HepG2 (cell line): ENCODE measurements at regions not wholly inside any gene's neighbourhood (a gene's known extent, or its start where the extent isn't known, plus 50 kb on each side); places are given as distances from the start of the nearest gene placed in this dataset.

Experiments
- BATF2 ChIP-seq: sonication (generic); formaldehyde crosslinking; IDR thresholded peaks from 2 replicates; pipeline ENCODE4 v1.8.0; 2022; ENCODE audit warnings: mild to moderate bottlenecking, missing genetic modification reagents, moderate library complexity
- FOXA3 ChIP-seq: IDR thresholded peaks from 2 replicates; pipeline ENCODE4 v1.6.1; 2016; ENCODE audit warnings: missing genetic modification reagents, missing compliant biosample characterization
- FOXC1 ChIP-seq: sonication (generic); formaldehyde crosslinking; IDR thresholded peaks from 2 replicates; pipeline ENCODE4 v1.8.0; 2022; ENCODE audit warnings: mild to moderate bottlenecking, missing genetic modification reagents, borderline replicate concordance
- FOXO4 ChIP-seq: sonication (generic); formaldehyde crosslinking; conservative IDR thresholded peaks from 2 replicates; pipeline ENCODE4 v1.8.1; 2023; ENCODE audit warnings: missing genetic modification reagents
- KAT2B ChIP-seq: fragments of 150-350 bp; IDR thresholded peaks from 2 replicates; pipeline ENCODE4 v1.6.1; 2014; ENCODE audit warnings: low read depth, low read length, borderline replicate concordance
- KDM6A ChIP-seq: IDR thresholded peaks from 2 replicates; pipeline ENCODE4 v1.6.1; 2016; ENCODE audit warnings: low read depth
- NCOA1 ChIP-seq: sonication (generic); formaldehyde crosslinking; IDR thresholded peaks from 2 replicates; pipeline ENCODE4 v1.9.0; 2021; ENCODE audit warnings: missing genetic modification reagents
- NFKBIZ ChIP-seq: IDR thresholded peaks from 2 replicates; pipeline ENCODE4 v1.6.1; 2018; ENCODE audit warnings: missing genetic modification reagents, missing compliant biosample characterization
- SAFB2 ChIP-seq: sonication (generic); formaldehyde crosslinking; IDR thresholded peaks from 2 replicates; pipeline ENCODE4 v1.5.1; 2020; ENCODE audit warnings: missing genetic modification reagents, low read depth, mild to moderate bottlenecking, borderline replicate concordance
- SKI ChIP-seq: fragments of 450-650 bp; IDR thresholded peaks from one replicate; pipeline ENCODE4 v1.6.1; 2018; ENCODE audit warnings: mild to moderate bottlenecking; ENCODE audit not compliant: partially characterized antibody
- SMARCE1 ChIP-seq: fragments of 450-650 bp; IDR thresholded peaks from 2 replicates; pipeline ENCODE4 v1.6.1; 2017; ENCODE audit warnings: borderline replicate concordance
- SP4 ChIP-seq: sonication (generic); formaldehyde crosslinking; IDR thresholded peaks from 2 replicates; pipeline ENCODE4 v1.8.1; 2023; ENCODE audit warnings: mild to moderate bottlenecking, missing genetic modification reagents
- SRY ChIP-seq: sonication (generic); formaldehyde crosslinking; IDR thresholded peaks from 2 replicates; pipeline ENCODE4 v1.8.0; 2022; ENCODE audit warnings: mild to moderate bottlenecking, missing genetic modification reagents
- ZMYM3 ChIP-seq: sonication (generic); formaldehyde crosslinking; IDR thresholded peaks from 2 replicates; pipeline ENCODE4 v1.5.1; 2020; ENCODE audit warnings: mild to moderate bottlenecking, missing genetic modification reagents
- ZNF24 ChIP-seq: fragments of 450-650 bp; IDR thresholded peaks from 2 replicates; pipeline ENCODE4 v1.6.1; 2017; ENCODE audit warnings: antibody characterized with exemption, mild to moderate bottlenecking
- ZNF451 ChIP-seq: sonication (generic); formaldehyde crosslinking; IDR thresholded peaks from 2 replicates; pipeline ENCODE4 v1.5.0; 2020; ENCODE audit warnings: mild to moderate bottlenecking, missing genetic modification reagents
- TF ChIP-seq, protein P1 (sequence below): sonication (generic); formaldehyde crosslinking; IDR thresholded peaks from 2 replicates; pipeline ENCODE4 v1.4.0; 2020; ENCODE audit warnings: missing genetic modification reagents, borderline replicate concordance
- TF ChIP-seq, protein P2 (sequence below): sonication (generic); formaldehyde crosslinking; IDR thresholded peaks from 2 replicates; pipeline ENCODE4 v1.4.0; 2020; ENCODE audit warnings: mild to moderate bottlenecking, missing genetic modification reagents
- TF ChIP-seq, protein P3 (sequence below): sonication (generic); formaldehyde crosslinking; IDR thresholded peaks from 2 replicates; pipeline ENCODE4 v1.4.0; 2020; ENCODE audit warnings: missing genetic modification reagents, mild to moderate bottlenecking, borderline replicate concordance

DNA sequence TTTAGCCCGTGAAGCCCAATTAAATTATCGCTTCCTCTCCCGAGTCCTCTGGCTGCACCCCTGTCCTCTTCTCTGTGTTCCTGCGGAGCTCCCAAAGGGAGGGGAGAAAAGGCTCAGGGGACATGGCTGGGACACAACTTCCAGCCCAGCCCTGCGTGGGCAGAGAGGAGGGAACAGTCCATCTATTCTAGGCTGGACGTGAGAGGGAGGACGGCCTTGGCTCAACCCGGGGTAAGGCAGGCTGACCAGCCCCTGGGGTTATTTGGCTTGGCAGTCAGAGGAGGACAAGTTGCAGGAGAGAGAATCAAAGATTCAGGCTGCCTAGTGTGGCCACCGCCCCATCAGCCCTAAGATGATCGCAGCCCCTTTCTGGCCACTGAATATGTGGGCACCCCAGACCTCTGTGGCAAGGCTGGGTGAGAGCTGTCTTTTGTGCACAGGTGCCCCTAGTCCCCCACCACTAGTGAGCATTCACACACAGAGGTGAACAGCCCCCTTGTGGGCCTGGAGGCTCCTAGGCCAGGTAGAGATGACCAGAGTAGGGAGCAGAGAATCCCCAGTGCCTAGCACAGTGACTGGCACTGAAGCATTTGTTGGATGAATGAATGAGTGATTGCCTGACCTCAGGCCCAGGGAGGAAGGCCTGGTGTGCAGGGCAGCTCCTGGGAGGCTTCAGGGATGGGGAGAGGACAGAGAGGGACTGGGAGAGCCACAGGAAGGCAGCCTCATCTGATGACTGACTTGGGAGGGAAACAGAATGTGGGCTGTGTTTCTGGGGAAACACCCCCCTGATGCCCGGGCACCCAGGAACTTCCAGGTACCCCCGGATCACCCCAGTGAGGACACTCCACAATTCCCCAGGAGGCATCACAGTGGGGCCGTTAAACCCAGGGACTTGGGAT is 133.9 kb downstream of the C9orf50 start (continued):
- TF ChIP-seq KDM6A (CRISPR knock-in tag): no peak
- no peak for TF ChIP-seq ZMYM3 (CRISPR knock-in tag)
- no peak for TF ChIP-seq SRY (CRISPR knock-in tag)
- 0 out of 2 replicates have a peak, but pooled peaks have one; percentile 28 for TF ChIP-seq SAFB2 (CRISPR knock-in tag)
- TF ChIP-seq SP4 (CRISPR knock-in tag): no peak; the same call in 1 of the 2 replicates
- TF ChIP-seq FOXO4 (CRISPR knock-in tag): 0 out of 2 replicates have a peak, but pooled peaks have one; percentile 85
- TF ChIP-seq, protein P1, sequence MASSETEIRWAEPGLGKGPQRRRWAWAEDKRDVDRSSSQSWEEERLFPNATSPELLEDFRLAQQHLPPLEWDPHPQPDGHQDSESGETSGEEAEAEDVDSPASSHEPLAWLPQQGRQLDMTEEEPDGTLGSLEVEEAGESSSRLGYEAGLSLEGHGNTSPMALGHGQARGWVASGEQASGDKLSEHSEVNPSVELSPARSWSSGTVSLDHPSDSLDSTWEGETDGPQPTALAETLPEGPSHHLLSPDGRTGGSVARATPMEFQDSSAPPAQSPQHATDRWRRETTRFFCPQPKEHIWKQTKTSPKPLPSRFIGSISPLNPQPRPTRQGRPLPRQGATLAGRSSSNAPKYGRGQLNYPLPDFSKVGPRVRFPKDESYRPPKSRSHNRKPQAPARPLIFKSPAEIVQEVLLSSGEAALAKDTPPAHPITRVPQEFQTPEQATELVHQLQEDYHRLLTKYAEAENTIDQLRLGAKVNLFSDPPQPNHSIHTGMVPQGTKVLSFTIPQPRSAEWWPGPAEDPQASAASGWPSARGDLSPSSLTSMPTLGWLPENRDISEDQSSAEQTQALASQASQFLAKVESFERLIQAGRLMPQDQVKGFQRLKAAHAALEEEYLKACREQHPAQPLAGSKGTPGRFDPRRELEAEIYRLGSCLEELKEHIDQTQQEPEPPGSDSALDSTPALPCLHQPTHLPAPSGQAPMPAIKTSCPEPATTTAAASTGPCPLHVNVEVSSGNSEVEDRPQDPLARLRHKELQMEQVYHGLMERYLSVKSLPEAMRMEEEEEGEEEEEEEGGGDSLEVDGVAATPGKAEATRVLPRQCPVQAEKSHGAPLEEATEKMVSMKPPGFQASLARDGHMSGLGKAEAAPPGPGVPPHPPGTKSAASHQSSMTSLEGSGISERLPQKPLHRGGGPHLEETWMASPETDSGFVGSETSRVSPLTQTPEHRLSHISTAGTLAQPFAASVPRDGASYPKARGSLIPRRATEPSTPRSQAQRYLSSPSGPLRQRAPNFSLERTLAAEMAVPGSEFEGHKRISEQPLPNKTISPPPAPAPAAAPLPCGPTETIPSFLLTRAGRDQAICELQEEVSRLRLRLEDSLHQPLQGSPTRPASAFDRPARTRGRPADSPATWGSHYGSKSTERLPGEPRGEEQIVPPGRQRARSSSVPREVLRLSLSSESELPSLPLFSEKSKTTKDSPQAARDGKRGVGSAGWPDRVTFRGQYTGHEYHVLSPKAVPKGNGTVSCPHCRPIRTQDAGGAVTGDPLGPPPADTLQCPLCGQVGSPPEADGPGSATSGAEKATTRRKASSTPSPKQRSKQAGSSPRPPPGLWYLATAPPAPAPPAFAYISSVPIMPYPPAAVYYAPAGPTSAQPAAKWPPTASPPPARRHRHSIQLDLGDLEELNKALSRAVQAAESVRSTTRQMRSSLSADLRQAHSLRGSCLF: no peak
- no peak for TF ChIP-seq SKI
- 0 out of 2 replicates have a peak, but pooled peaks have one; percentile 52 for TF ChIP-seq NCOA1 (CRISPR knock-in tag)
- TF ChIP-seq KAT2B: no peak
- peak; percentile 22; the same call in 1 of the 2 replicates for TF ChIP-seq FOXC1 (CRISPR knock-in tag)
- TF ChIP-seq, protein P2, sequence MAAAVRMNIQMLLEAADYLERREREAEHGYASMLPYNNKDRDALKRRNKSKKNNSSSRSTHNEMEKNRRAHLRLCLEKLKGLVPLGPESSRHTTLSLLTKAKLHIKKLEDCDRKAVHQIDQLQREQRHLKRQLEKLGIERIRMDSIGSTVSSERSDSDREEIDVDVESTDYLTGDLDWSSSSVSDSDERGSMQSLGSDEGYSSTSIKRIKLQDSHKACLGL (CRISPR knock-in tag): no peak
- TF ChIP-seq ZNF451 (CRISPR knock-in tag): 0 out of 2 replicates have a peak, but pooled peaks have one; percentile 7
- 0 out of 2 replicates have a peak, but pooled peaks have one; percentile 27 for TF ChIP-seq ZNF24
- no peak for TF ChIP-seq NFKBIZ
- TF ChIP-seq BATF2 (CRISPR knock-in tag): no peak
- no peak for TF ChIP-seq SMARCE1
- TF ChIP-seq, protein P3, sequence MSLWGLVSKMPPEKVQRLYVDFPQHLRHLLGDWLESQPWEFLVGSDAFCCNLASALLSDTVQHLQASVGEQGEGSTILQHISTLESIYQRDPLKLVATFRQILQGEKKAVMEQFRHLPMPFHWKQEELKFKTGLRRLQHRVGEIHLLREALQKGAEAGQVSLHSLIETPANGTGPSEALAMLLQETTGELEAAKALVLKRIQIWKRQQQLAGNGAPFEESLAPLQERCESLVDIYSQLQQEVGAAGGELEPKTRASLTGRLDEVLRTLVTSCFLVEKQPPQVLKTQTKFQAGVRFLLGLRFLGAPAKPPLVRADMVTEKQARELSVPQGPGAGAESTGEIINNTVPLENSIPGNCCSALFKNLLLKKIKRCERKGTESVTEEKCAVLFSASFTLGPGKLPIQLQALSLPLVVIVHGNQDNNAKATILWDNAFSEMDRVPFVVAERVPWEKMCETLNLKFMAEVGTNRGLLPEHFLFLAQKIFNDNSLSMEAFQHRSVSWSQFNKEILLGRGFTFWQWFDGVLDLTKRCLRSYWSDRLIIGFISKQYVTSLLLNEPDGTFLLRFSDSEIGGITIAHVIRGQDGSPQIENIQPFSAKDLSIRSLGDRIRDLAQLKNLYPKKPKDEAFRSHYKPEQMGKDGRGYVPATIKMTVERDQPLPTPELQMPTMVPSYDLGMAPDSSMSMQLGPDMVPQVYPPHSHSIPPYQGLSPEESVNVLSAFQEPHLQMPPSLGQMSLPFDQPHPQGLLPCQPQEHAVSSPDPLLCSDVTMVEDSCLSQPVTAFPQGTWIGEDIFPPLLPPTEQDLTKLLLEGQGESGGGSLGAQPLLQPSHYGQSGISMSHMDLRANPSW: no peak
- TF ChIP-seq FOXA3 (CRISPR knock-in tag): no peak
